Cerebellar cortex (tissue), 1 donor: ENCODE measurements at regions not wholly inside any gene's neighbourhood (a gene's known extent, or its start where the extent isn't known, plus 50 kb on each side); places are given as distances from the start of the nearest gene placed in this dataset.

Source experiments
- DNase-seq: peaks from one replicate; pipeline ENCODE4 v3.0.0-alpha.2; 2015; ENCODE audit warnings: low spot score

- DNase-seq = no peak
These were observed 98.8 kb upstream of the NCKAP5 start for GRCh38 chr2:133667085-133667484.

GRCh38 chr2:133667968-133668367 is 99.7 kb upstream of the NCKAP5 start:
- no peak for DNase-seq

GRCh38 chr2:133668547-133668946 is 100.3 kb upstream of the NCKAP5 start:
- no peak for DNase-seq

GRCh38 chr2:133673305-133673905 is 105.1 kb upstream of the NCKAP5 start:
- no peak for DNase-seq

GRCh38 chr2:133674066-133674432 is 105.8 kb upstream of the NCKAP5 start:
- DNase-seq = no peak

- peak; percentile 19 for DNase-seq
These were observed 106.4 kb upstream of the NCKAP5 start for GRCh38 chr2:133674433-133675331.

GRCh38 chr2:133676392-133677130 is 108.3 kb upstream of the NCKAP5 start:
- no peak for DNase-seq

- DNase-seq = no peak
These were observed 112.2 kb upstream of the NCKAP5 start for GRCh38 chr2:133680343-133681049.

- no peak for DNase-seq
These were observed 114.1 kb upstream of the NCKAP5 start for GRCh38 chr2:133682347-133682746.

GRCh38 chr2:133682906-133683305 is 114.6 kb upstream of the NCKAP5 start:
- DNase-seq = no peak

- DNase-seq = no peak
These were observed 117.5 kb upstream of the NCKAP5 start for GRCh38 chr2:133685636-133686215.

- no peak for DNase-seq
These were observed 122.5 kb upstream of the NCKAP5 start for GRCh38 chr2:133690780-133691179.

GRCh38 chr2:133691336-133691735 is 123.1 kb upstream of the NCKAP5 start:
- DNase-seq = no peak

GRCh38 chr2:133705287-133705686 is 137.0 kb upstream of the NCKAP5 start:
- DNase-seq = no peak

- no peak for DNase-seq
These were observed 142.3 kb upstream of the NCKAP5 start for GRCh38 chr2:133710613-133711012.

- no peak for DNase-seq
These were observed 142.9 kb upstream of the NCKAP5 start for GRCh38 chr2:133711201-133711600.

- DNase-seq = no peak
These were observed 143.5 kb upstream of the NCKAP5 start for GRCh38 chr2:133711806-133712205.

GRCh38 chr2:133712369-133712768 is 144.1 kb upstream of the NCKAP5 start:
- no peak for DNase-seq

- DNase-seq = no peak
These were observed 144.9 kb upstream of the NCKAP5 start for GRCh38 chr2:133713049-133713580.

GRCh38 chr2:133716166-133716565 is 147.9 kb upstream of the NCKAP5 start:
- DNase-seq = no peak

- DNase-seq = no peak
These were observed 149.2 kb upstream of the NCKAP5 start for GRCh38 chr2:133717497-133717896.
